GM23338 (cell line): ENCODE measurements at regions not wholly inside any gene's neighbourhood (a gene's known extent, or its start where the extent isn't known, plus 50 kb on each side); places are given as distances from the start of the nearest gene placed in this dataset.

Experiments used
- ATAC-seq: fragments of 200-7000 bp; cut with Tn5 transposase; 3 replicates; pipeline ENCODE4 v1.9.1; 2020
- DNase-seq: peaks from one replicate; pipeline ENCODE4 v3.0.0-alpha.2; 2015; ENCODE audit warnings: low spot score
- H2AFZ ChIP-seq: fragments of 200-600 bp; sonication (generic); 2 replicates; pipeline ENCODE4 v1.8.0; 2016; ENCODE audit warnings: antibody characterized with exemption, mild to moderate bottlenecking, moderate library complexity
- H3F3A ChIP-seq: fragments of 200-600 bp; sonication (generic); replicated peaks from 2 replicates; pipeline ENCODE4 v1.8.0; 2017; ENCODE audit warnings: antibody characterized with exemption, mixed run types, low read depth
- H3K27ac ChIP-seq: fragments of 200-600 bp; sonication (generic); 2 replicates; pipeline ENCODE4 v1.6.1; 2016; ENCODE audit warnings: low read depth
- H3K27me3 ChIP-seq: fragments of 200-600 bp; sonication (generic); 2 replicates; pipeline ENCODE4 v1.8.0; 2016; ENCODE audit warnings: mild to moderate bottlenecking, mixed run types, moderate library complexity; ENCODE audit not compliant: insufficient read depth
- H3K36me3 ChIP-seq: fragments of 200-600 bp; sonication (generic); 2 replicates; pipeline ENCODE4 v1.8.0; 2016; ENCODE audit warnings: mild to moderate bottlenecking; ENCODE audit not compliant: insufficient read depth
- H3K4me1 ChIP-seq: fragments of 200-600 bp; sonication (generic); 2 replicates; pipeline ENCODE4 v1.8.0; 2016; ENCODE audit warnings: mild to moderate bottlenecking, moderate library complexity; ENCODE audit not compliant: insufficient read depth
- H3K4me2 ChIP-seq: fragments of 200-600 bp; sonication (generic); 2 replicates; pipeline ENCODE4 v1.7.1; 2017; ENCODE audit warnings: mixed run types
- H3K4me3 ChIP-seq: fragments of 200-600 bp; sonication (generic); 2 replicates; pipeline ENCODE4 v1.6.1; 2016; ENCODE audit warnings: mixed run types
- H3K79me2 ChIP-seq: fragments of 200-600 bp; sonication (generic); replicated peaks from 2 replicates; pipeline ENCODE4 v1.8.0; 2017; ENCODE audit warnings: mild to moderate bottlenecking; ENCODE audit not compliant: insufficient read depth
- H3K9me2 ChIP-seq: fragments of 200-600 bp; sonication (generic); 2 replicates; pipeline ENCODE4 v1.8.0; 2017; ENCODE audit not compliant: insufficient read depth
- H4K20me1 ChIP-seq: fragments of 200-600 bp; sonication (generic); replicated peaks from 2 replicates; pipeline ENCODE4 v1.8.0; 2017; ENCODE audit warnings: mild to moderate bottlenecking; ENCODE audit not compliant: insufficient read depth
- H3K27ac Mint-ChIP-seq: 2 replicates; pipeline ENCODE4 v1.8.0; 2020; ENCODE audit warnings: inconsistent platforms, mild to moderate bottlenecking, moderate library complexity, mixed read lengths
- H3K27me3 Mint-ChIP-seq: 3 replicates; pipeline ENCODE4 v1.8.0; 2022; ENCODE audit warnings: low read depth, mild to moderate bottlenecking, moderate library complexity, mixed read lengths, inconsistent platforms; ENCODE audit not compliant: insufficient read depth, poor library complexity
- H3K36me3 Mint-ChIP-seq: 3 replicates; pipeline ENCODE4 v1.8.0; 2021; ENCODE audit warnings: low read depth, mild to moderate bottlenecking, inconsistent platforms, moderate library complexity, mixed read lengths
- H3K4me1 Mint-ChIP-seq: 3 replicates; pipeline ENCODE4 v1.8.0; 2020; ENCODE audit warnings: mild to moderate bottlenecking, inconsistent platforms, mixed read lengths
- H3K4me3 Mint-ChIP-seq: 3 replicates; pipeline ENCODE4 v1.8.0; 2021; ENCODE audit warnings: moderate library complexity, mild to moderate bottlenecking, inconsistent platforms, mixed read lengths
- H3K9me3 Mint-ChIP-seq: 3 replicates; pipeline ENCODE4 v1.8.0; 2020; ENCODE audit warnings: moderate library complexity, mild to moderate bottlenecking, inconsistent platforms, mixed read lengths
- CREB1 ChIP-seq: fragments of 250-450 bp; sonication (Bioruptor Pico); IDR thresholded peaks from 2 replicates; pipeline ENCODE4 v1.5.0; 2020; ENCODE audit warnings: low read depth, mild to moderate bottlenecking, moderate library complexity
- CTCF ChIP-seq, 2 experiments: fragments of 200-600 bp in 1 of 2; sonication (generic) in 1 of 2; conservative IDR thresholded peaks; 2 replicates each; pipeline versions ENCODE4 v1.5.1 to v1.6.1; 2016 to 2017; ENCODE audit warnings: antibody characterized with exemption in 2 of 2, low read depth in 2 of 2, mild to moderate bottlenecking in 2 of 2, moderate library complexity in 1 of 2
- EZH2 ChIP-seq: fragments of 200-600 bp; sonication (generic); IDR thresholded peaks from one replicate; pipeline ENCODE4 v1.8.0; 2017; ENCODE audit warnings: antibody characterized with exemption, mild to moderate bottlenecking, low read depth; ENCODE audit not compliant: unreplicated experiment
- EZH2phosphoT487 ChIP-seq: fragments of 200-600 bp; sonication (generic); IDR thresholded peaks from one replicate; pipeline ENCODE4 v1.8.1; 2018; ENCODE audit warnings: antibody characterized with exemption; ENCODE audit not compliant: unreplicated experiment
- JUNB ChIP-seq: IDR thresholded peaks from one replicate; pipeline ENCODE4 v1.6.1; 2016; ENCODE audit warnings: antibody characterized with exemption; ENCODE audit not compliant: unreplicated experiment
- NANOG ChIP-seq: IDR thresholded peaks from 2 replicates; pipeline ENCODE4 v1.6.1; 2016; ENCODE audit warnings: antibody characterized with exemption, borderline replicate concordance
- POLR2AphosphoS5 ChIP-seq: IDR thresholded peaks from 2 replicates; pipeline ENCODE4 v1.6.1; 2016; ENCODE audit warnings: antibody characterized with exemption, low read depth
- REST ChIP-seq: IDR thresholded peaks from one replicate; pipeline ENCODE4 v1.6.1; 2018; ENCODE audit warnings: antibody characterized with exemption; ENCODE audit not compliant: unreplicated experiment
- STAT1 ChIP-seq: IDR thresholded peaks from one replicate; pipeline ENCODE4 v1.6.1; 2016; ENCODE audit warnings: antibody characterized with exemption; ENCODE audit not compliant: unreplicated experiment
- ZNF114 ChIP-seq: fragments of 250-450 bp; sonication (Bioruptor Pico); IDR thresholded peaks from 2 replicates; pipeline ENCODE4 v1.5.0; 2020; ENCODE audit warnings: mild to moderate bottlenecking, moderate library complexity
- ZNF331 ChIP-seq: fragments of 250-450 bp; sonication (Bioruptor Pico); IDR thresholded peaks from 2 replicates; pipeline ENCODE4 v1.5.0; 2020; ENCODE audit warnings: low read depth, mild to moderate bottlenecking, moderate library complexity
- ZNF462 ChIP-seq: fragments of 250-450 bp; sonication (Bioruptor Pico); IDR thresholded peaks from 2 replicates; pipeline ENCODE4 v1.5.0; 2020; ENCODE audit warnings: mild to moderate bottlenecking, moderate library complexity
- TF ChIP-seq, protein P1 (sequence below): IDR thresholded peaks from 2 replicates; pipeline ENCODE4 v1.6.1; 2016; ENCODE audit warnings: antibody characterized with exemption

- TF ChIP-seq REST = no peak
- no peak for TF ChIP-seq CREB1 (CRISPR knock-in tag)
- TF ChIP-seq NANOG = no peak
- no peak for TF ChIP-seq ZNF462 (CRISPR knock-in tag)
- TF ChIP-seq STAT1 = no peak
- no peak for TF ChIP-seq ZNF114 (CRISPR knock-in tag)
- TF ChIP-seq EZH2phosphoT487 = no peak
- no peak for TF ChIP-seq CTCF (conservative IDR thresholded peaks at IDR 0.05; ENCODE audit: low read depth in 2 of 2)
- no peak for TF ChIP-seq EZH2
- no peak for TF ChIP-seq ZNF331
- no peak for TF ChIP-seq JUNB
- TF ChIP-seq, protein P1, sequence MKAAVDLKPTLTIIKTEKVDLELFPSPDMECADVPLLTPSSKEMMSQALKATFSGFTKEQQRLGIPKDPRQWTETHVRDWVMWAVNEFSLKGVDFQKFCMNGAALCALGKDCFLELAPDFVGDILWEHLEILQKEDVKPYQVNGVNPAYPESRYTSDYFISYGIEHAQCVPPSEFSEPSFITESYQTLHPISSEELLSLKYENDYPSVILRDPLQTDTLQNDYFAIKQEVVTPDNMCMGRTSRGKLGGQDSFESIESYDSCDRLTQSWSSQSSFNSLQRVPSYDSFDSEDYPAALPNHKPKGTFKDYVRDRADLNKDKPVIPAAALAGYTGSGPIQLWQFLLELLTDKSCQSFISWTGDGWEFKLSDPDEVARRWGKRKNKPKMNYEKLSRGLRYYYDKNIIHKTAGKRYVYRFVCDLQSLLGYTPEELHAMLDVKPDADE = no peak
- no peak for TF ChIP-seq POLR2AphosphoS5
- no peaks in the 10 kb centered on the region for H3K4me1 ChIP-seq
- no peak overlapping the region for H3K4me2 ChIP-seq
- no peaks in the 10 kb centered on the region for H3K36me3 ChIP-seq
- H3K79me2 ChIP-seq = no peaks in the 10 kb centered on the region
- no peak overlapping the region for H3K27ac Mint-ChIP-seq
- H3K9me3 Mint-ChIP-seq = no peaks in the 10 kb centered on the region
- no peak overlapping the region for H3K27ac ChIP-seq
- H4K20me1 ChIP-seq = no peaks in the 10 kb centered on the region
- peaks cover 10% of the 10 kb centered on the region; the same call in 2 of the 3 replicates for H3K4me1 Mint-ChIP-seq
- no peak for ATAC-seq
- no peak overlapping the region for H3K4me3 ChIP-seq
- no peak for DNase-seq
- no peak overlapping the region for H2AFZ ChIP-seq
- H3K4me3 Mint-ChIP-seq = no peak overlapping the region
- no peaks in the 10 kb centered on the region for H3F3A ChIP-seq
- H3K27me3 Mint-ChIP-seq = peaks cover 2% of the 10 kb centered on the region
- no peaks in the 10 kb centered on the region for H3K27me3 ChIP-seq
- H3K9me2 ChIP-seq = no peaks in the 10 kb centered on the region
- no peaks in the 10 kb centered on the region for H3K36me3 Mint-ChIP-seq
Observed at GRCh38 chr15:53251996-53252395, 461.9 kb upstream of the ONECUT1 start.
